HG03039 (cell line): ENCODE measurements at regions not wholly inside any gene's neighbourhood (a gene's known extent, or its start where the extent isn't known, plus 50 kb on each side); places are given as distances from the start of the nearest gene placed in this dataset.
"Not testable (repeated sequence)": the region's sequence is repeated elsewhere in the genome, so short reads cannot be mapped to it uniquely, and the experiment has no call there.

Experiments
- ATAC-seq: cut with Tn5 transposase; IDR thresholded peaks from one replicate; pipeline ENCODE4 v1.9.1; 2021; ENCODE audit warnings: mild to moderate bottlenecking, moderate library complexity; ENCODE audit not compliant: unreplicated experiment

DNA sequence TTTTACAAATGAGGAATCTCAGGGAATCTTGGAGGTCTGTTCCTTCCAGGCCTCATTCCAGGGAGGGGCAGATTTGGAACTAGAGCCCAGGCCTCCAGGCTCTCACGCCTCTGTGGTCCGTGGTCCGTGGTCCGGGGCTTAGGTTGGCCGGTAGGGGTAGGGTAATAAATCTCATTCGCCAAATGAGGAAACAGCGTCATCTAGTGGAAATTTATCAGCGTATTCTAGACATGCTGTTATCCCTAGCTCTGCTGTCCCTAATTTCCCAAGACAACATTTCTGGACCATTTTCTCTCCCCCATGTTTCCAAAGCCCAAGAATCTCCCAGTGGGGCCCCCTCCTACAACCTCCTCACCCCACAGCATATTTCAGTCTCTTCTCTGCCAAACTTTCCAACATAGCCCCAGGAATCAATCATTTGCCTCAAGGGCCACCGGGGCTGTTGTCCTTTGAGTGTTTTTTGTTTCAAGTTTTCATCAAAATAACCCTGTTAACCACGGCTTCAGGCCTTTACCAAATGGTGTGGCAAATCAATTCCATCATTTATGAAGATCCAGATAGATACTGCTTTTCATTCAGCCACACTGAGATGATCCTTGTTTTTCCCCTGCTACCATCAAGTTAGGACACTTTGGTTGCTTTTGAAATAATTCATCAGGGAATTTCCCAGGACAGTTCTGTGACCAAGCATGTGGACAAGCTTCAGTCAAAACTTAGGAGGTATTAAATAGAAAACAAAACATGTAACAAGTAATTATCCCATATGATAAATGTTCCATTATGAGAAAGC is 126.8 kb downstream of the ALDH8A1 start:
- peak; percentile 59 for ATAC-seq

- no peak for ATAC-seq
These were observed 127.7 kb downstream of the ALDH8A1 start for GRCh38 chr6:134821928-134822864.

DNA sequence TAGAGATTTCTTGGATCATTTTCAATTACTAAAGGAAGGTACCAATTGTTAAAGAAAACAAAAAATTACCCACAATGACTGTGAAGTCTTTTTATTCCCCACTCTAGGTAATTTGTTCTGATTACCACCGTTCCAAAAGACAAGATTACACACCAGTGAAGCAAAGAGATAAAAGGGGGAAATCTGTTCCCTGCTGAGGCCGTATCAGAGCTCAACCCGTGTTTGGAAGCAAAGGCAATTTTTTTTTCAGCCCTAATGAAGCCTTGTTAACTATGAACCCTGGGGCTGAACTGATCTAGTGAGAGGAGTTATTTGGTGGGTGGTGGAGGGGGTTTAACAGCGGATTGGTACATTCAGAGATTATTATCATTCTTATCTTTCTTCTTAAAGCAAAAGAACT is 128.5 kb downstream of the ALDH8A1 start:
- ATAC-seq, result no peak

GRCh38 chr6:134819863-134820800 is 129.8 kb downstream of the ALDH8A1 start:
- ATAC-seq, result no peak

DNA sequence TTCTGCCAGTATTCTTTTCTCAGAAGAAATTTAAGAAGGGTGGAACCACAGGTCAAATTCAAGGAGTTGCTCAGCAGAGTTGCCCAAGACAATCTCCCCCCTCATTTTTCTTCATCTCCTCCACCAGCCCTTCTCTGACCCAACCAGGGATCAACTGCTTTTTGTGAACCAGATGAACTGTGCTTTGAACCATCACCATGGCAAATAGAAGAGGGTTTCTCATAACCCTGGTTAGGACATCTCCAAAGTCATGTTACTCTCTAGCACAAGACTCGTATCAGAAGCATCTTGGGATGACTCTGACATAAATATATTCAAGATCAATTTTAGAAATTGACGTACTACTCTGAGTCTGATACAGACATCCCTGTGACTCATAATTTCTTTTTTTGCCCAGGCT is 130.7 kb downstream of the ALDH8A1 start:
- ATAC-seq, result no peak

GRCh38 chr6:134817448-134817847 is 132.5 kb downstream of the ALDH8A1 start:
- ATAC-seq, result no peak

GRCh38 chr6:134816780-134817179 is 133.1 kb downstream of the ALDH8A1 start:
- ATAC-seq, result no peak

DNA sequence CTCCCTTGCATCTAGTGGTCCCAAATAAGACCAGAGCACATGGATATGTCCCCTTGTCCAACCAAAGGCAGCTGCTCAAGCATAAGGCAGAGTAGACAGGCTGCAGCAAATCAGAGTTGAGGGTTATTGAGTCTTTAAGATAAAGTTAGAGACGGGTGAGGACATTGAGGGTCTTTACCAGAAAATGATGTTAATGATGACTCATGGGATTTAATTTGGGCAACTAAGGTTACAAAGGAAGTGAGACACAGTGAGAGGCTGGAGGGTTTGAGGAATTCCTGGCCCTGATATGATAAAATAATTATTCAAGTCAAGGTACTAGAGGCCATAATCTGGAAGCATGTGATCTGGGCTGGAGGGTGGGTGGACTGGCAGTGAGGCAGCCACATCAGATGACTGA is 133.6 kb downstream of the ALDH8A1 start:
- no peak for ATAC-seq

DNA sequence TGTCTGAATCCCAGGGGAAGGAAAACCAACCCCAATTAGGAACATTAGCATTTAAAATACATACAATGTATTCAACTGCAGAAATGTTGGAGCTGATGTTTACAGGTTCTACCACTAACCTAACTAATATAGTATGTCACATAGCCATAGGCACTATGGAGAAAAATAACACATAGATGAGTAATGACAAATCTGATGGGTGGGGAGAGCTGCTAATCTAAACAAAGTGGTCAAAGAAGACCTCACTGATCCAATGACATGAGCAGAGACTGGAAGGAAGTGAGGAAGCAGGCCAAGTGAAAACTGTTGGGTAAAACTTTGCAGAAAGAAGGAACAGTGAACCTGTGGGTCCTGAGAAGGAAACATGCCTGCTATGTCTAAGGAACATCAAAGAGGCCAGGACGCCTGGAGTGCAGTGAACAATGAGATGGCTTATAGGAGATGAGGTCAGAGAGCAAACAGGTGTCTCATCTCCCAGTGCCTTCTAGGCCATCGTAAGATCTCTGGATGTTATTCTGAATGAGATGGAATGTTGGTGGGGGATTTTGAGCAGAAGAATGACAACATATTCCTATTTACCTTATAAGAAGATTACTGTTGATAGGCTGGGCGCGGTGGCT is 135.7 kb downstream of the ALDH8A1 start:
- no peak for ATAC-seq

DNA sequence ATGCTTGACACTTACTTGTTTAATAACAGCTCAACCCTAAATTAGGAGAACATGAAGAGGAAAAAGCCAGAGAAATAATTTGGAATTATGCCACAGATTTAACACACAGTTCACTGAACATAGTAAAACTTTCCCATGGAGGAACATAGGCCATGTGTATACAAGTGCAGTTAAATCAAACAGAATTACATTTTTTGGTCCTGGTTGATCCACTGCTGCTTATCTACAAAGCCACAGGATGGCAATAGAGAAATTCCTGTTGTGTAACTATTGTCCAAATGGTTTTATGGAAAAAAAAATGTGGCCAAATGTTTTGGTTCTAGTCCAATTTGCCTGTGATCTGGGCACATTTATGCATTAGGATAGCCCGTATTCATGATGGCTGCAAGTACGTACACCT is 136.8 kb downstream of the ALDH8A1 start:
- ATAC-seq, result no peak

DNA sequence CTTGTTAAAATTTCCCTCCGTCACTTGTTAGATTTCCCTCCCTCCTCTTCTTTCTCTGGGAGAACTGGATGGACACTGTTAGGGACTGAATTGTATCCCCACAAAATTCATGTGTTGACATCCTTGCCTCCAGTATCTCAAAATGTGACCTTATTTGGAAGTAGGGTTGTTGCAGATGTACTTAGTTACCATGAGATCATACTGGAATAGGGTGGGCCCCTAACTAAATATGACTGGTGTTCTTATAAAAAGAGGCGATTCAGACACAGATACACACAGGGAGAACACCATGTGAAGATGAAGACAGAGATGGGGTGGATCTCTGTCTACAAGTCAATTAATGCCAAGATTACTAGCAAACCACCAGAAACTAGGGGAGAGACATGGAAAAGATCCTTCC is 139.5 kb downstream of the ALDH8A1 start:
- ATAC-seq, result no peak

DNA sequence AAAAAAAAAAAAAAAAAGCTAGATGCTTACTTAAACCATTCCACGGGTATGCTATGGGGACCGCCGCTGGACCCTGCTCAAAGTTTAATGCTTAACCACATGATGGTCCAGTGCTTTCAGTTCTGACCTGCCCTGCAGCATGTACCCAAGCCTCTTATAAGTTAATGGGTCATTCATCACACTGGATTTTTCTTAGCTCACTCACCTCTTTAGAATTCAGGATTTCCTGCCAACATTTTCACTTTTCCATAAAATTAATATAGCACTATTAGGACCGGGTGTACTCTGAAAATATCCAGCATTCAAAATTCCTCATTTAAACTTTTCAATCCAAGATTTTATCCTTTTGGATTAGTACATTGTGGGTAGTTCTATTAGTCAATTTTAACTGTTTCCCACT is 140.8 kb downstream of the ALDH8A1 start:
- ATAC-seq, result no peak

- ATAC-seq, result no peak
These were observed 143.6 kb downstream of the ALDH8A1 start for GRCh38 chr6:134806180-134806798.

DNA sequence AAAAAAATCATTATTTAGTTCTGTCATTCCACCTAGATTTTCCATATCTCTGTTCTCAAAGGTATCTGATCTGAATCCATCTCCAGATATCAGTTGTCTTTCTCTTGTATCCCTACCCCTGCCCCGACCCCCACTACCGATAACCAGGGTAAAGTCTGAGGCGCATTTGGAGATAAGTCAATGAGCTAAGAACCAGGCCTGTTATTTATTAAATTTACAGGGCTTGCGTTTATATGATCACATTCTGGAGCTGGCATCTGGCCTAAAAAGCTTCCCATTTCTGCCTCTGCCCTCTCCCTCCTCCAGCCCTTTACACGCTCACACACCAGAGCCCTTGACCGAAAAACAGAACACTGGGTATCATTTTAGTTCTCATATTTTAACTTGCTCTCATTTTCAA is 144.7 kb downstream of the ALDH8A1 start:
- no peak for ATAC-seq

DNA sequence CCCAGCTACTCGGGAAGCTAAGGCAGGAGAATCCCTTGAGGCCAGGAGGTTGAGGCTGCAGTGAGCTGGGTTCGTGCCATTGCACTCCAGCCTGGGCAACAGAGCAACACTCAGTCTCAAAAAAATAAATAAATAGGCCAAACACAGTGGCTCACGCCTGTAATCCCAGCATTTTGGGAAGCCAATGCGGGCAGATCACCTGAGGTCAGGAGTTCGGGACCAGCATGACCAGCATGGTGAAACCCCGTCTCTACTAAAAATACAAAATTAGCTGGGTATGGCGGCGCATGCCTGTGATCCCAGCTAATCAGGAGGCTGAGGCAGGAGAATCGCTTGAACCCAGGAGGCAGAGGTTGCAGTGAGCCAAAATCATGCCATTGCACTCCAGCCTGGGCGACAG is 145.6 kb downstream of the ALDH8A1 start:
- ATAC-seq, result not testable (repeated sequence)

GRCh38 chr6:134802426-134803058 is 147.4 kb downstream of the ALDH8A1 start:
- ATAC-seq, result no peak

DNA sequence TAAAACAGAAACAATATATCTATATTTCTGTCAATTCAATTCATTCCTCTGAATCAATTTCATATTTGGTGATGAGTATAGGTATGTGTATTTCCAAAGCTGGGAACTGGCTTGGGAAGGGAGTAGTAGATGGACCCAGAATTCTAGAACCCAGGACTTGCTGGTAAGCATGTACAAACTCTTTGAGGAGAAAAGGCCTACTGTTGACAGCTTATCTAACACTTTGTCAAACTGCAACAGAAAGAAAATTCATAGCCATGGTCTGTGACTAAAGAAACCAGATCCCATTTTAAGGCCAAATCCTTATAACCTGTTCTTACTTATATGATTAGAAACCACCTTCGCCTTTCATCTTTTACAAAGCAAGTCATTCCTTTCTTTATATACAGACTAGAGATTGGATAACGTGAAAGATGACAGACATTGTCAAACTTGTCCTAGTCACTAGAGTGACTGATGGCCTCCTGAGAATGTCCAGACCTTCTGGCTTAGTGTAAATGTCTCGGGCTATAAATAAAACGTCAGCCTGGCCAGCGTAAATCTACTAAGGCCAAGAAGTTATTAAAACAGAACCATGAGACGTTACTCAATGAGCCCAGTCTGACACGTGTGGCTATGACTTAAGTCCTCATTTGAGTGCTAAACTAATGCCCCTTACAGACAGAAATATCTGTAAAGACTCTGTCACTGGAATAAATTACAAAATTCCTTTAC is 152.3 kb downstream of the ALDH8A1 start:
- no peak for ATAC-seq

DNA sequence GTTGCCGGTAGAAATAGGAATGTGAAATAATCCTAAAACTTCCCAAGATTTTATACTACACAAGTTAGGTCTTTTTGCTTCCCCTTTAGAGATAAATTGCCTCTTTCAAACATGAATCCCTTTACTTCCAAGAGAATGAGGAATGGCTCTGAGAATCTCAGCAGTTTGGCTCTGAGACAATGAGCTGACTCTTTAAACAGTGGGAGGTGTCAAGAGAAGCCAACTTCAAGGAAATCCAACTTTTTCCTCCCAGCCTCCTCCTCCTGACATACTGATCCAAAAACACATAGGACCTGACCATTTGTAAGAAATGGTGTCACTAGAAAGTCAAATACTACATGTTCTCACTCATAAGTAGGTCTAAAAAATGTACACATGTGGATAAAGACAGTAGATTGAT is 154.2 kb downstream of the ALDH8A1 start:
- no peak for ATAC-seq

DNA sequence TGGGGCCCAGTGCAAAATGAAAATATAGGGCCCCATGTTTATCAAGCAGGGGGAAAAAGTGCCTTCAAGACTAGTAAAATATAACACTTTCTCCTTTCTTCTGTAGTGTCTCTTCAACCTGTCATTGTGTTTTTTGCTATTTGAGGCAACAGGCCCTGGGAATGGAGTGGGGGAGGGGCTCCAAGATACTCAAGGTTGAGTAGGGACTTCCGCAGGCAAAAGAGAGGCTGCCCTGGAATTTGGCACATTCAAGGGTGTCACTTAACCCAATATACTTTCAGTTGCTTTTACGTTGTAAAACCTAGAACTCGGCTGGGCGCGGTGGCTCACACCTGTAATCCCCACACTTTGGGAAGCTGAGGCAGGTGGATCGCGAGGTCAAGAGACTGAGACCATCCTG is 154.9 kb downstream of the ALDH8A1 start:
- no peak for ATAC-seq
